ENCODE measurements at regions not wholly inside any gene's neighbourhood (a gene's known extent, or its start where the extent isn't known, plus 50 kb on each side); places are given as distances from the start of the nearest gene placed in this dataset.

GRCh38 chr15:37743826-37744225 lies 190.6 kb upstream of the TMCO5A start:
- no peak for TF ChIP-seq POLR2A (IDR thresholded peaks at IDR 0.05)
- no peak for TF ChIP-seq POLR2AphosphoS5 (IDR thresholded peaks at IDR 0.05)

All from prostate gland (tissue), 1 donor.